Mesothelial cell of epicardium (in vitro differentiated cells): ENCODE measurements at regions not wholly inside any gene's neighbourhood (a gene's known extent, or its start where the extent isn't known, plus 50 kb on each side); places are given as distances from the start of the nearest gene placed in this dataset.

ENCODE experiments used
- DNase-seq, 2 experiments: peaks; one replicate each; pipeline ENCODE4 v3.0.0; 2021; ENCODE audit warnings: low spot score in 2 of 2; ENCODE audit not compliant: unreplicated experiment in 2 of 2
- H3K27ac Mint-ChIP-seq: 2 replicates; pipeline ENCODE4 v1.8.0; 2021; ENCODE audit warnings: mixed read lengths
- H3K27me3 Mint-ChIP-seq: 2 replicates; pipeline ENCODE4 v1.8.0; 2021; ENCODE audit warnings: low read depth, mixed read lengths
- H3K36me3 Mint-ChIP-seq: 2 replicates; pipeline ENCODE4 v1.8.0; 2021; ENCODE audit warnings: mixed read lengths
- H3K4me1 Mint-ChIP-seq: 2 replicates; pipeline ENCODE4 v1.8.0; 2021; ENCODE audit warnings: mixed read lengths
- H3K4me3 Mint-ChIP-seq: 2 replicates; pipeline ENCODE4 v1.8.0; 2021; ENCODE audit warnings: mild to moderate bottlenecking, moderate library complexity, mixed read lengths
- H3K9me3 Mint-ChIP-seq: 2 replicates; pipeline ENCODE4 v1.8.0; 2021; ENCODE audit warnings: mixed read lengths
- TF ChIP-seq, protein P1 (sequence below): fragments of 200-600 bp; sonication (generic); IDR thresholded peaks from one replicate; pipeline ENCODE4 v1.5.0; 2021; ENCODE audit warnings: antibody characterized with exemption; ENCODE audit not compliant: unreplicated experiment

DNA sequence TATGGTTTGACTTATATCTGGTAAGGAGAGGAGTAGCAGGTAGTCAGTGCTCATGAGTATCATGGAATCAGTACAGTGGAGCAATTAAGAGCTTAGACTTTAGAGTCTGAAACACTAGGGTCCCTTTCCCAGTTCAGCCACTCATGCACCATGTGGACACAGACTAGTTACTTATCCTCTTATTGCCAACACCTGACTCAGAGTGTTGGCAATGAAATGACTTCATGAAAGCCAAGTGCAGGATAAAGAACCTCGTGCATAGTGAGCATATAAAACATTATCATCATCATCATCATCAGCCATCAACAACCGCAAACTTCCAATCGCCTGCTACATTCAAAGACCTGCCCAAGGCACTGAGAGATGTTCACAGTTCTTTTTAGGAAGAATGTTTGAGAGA lies 164.2 kb downstream of the FOXO1 start:
- H3K36me3 Mint-ChIP-seq: no peaks in the 10 kb centered on the region
- no peaks in the 10 kb centered on the region for H3K27me3 Mint-ChIP-seq
- TF ChIP-seq, protein P1, sequence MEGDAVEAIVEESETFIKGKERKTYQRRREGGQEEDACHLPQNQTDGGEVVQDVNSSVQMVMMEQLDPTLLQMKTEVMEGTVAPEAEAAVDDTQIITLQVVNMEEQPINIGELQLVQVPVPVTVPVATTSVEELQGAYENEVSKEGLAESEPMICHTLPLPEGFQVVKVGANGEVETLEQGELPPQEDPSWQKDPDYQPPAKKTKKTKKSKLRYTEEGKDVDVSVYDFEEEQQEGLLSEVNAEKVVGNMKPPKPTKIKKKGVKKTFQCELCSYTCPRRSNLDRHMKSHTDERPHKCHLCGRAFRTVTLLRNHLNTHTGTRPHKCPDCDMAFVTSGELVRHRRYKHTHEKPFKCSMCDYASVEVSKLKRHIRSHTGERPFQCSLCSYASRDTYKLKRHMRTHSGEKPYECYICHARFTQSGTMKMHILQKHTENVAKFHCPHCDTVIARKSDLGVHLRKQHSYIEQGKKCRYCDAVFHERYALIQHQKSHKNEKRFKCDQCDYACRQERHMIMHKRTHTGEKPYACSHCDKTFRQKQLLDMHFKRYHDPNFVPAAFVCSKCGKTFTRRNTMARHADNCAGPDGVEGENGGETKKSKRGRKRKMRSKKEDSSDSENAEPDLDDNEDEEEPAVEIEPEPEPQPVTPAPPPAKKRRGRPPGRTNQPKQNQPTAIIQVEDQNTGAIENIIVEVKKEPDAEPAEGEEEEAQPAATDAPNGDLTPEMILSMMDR: no peak
- H3K27ac Mint-ChIP-seq: no peak overlapping the region
- H3K4me3 Mint-ChIP-seq: no peak overlapping the region
- DNase-seq: no peak
- H3K9me3 Mint-ChIP-seq: no peaks in the 10 kb centered on the region
- peaks cover 12% of the 10 kb centered on the region for H3K4me1 Mint-ChIP-seq

DNA sequence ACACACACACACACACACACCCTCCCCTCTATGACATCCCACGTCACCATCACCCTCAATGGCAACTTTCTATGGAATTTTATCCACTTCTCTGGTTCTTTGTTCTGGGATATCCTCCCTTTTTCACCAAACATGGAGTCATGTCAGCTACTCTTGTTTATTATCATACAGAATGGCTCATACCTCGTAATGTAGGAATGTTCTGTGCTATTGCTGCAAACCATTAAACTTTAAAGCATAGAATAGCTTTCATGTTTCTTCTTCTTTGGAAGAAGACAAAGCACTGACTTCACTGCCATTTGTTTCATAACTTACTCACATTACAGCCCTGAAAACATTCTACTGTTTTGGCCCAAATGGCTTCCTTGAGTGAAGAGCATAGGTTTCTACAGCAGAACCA lies 163.4 kb downstream of the FOXO1 start:
- Mint-ChIP-seq H3K27me3 (no peaks in the 10 kb centered on the region), H3K4me3 (no peak overlapping the region), H3K9me3 (no peaks in the 10 kb centered on the region), H3K36me3 (no peaks in the 10 kb centered on the region), H3K4me1 (peaks cover 13% of the 10 kb centered on the region), H3K27ac (no peak overlapping the region)
- no peak for DNase-seq
- TF ChIP-seq, protein P1: no peak

DNA sequence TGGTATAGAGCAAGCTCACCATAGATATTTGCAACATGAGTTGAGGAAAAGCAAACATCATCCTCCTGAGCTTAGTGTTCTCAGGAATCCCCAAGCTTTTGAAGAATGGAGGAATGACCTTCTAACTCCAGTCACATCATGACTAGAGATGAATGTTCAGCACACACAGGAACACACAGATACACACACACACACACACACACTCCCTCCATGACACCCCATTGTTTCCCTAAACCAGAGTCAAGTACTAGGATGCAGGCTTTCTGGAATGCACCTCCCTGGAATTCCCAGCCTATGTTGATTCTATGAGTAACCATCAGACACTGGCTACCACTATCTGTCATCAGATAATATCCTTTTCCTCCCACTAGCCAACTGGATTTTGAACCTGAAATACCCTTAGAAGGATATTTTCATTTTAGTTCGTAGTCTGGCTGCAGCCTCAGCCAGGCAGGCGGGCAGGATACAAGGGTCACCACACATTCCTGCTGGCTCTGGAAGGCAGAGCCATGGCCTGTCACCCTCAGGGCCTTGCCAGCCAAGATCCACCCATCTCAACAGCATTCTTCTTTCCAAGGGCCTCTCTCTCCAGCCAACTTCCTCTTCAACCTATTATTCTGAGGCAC lies 162.4 kb downstream of the FOXO1 start:
- Mint-ChIP-seq H3K4me1 (peaks cover 16% of the 10 kb centered on the region), H3K4me3 (no peak overlapping the region), H3K9me3 (no peaks in the 10 kb centered on the region), H3K36me3 (no peaks in the 10 kb centered on the region), H3K27ac (peak overlapping the region; percentile 39), H3K27me3 (no peaks in the 10 kb centered on the region)
- TF ChIP-seq, protein P1: no peak
- DNase-seq: no peak

DNA sequence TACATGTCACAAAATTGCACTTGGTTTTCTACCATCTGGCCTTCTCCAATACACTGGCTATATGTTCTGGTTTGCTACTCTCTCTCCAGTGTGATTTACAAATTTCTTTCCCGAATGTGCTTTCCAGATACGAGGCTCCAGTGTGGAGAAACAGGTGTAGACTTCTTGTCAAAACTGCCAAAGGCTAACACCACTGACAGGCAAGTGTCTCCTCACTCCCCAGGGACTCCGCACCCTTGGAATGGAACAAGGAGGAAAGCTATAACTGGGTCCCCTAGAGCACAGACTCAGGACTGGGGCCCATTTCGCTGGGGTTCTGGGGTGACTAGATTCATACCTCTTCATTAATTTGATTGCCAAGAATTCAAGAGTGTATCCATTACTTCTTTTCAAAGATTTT lies 161.8 kb downstream of the FOXO1 start:
- DNase-seq: no peak
- Mint-ChIP-seq H3K36me3 (no peaks in the 10 kb centered on the region), H3K4me1 (peaks cover 16% of the 10 kb centered on the region), H3K27ac (no peak overlapping the region), H3K4me3 (no peak overlapping the region), H3K27me3 (no peaks in the 10 kb centered on the region), H3K9me3 (no peaks in the 10 kb centered on the region)
- TF ChIP-seq, protein P1: no peak

DNA sequence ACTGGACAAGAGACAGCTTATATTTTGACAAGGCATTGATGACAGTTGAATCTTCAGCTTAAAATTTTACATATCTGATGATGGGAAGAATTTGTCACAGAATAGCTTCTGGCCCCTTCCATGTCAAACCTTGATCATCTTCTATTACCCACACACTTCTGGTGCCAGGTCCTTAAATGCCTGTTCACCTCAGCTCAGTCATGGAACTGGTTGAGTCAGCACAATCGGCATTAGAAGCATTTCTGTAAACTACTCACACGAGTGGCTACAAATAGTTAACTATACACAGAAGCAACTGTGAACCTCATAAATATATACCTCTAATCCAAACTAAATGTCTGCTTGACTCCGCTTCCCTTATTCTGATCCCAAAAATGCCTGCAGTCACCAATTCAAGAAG lies 161.2 kb downstream of the FOXO1 start:
- DNase-seq: no peak
- no peak overlapping the region for H3K27ac Mint-ChIP-seq
- H3K4me3 Mint-ChIP-seq: no peak overlapping the region
- TF ChIP-seq, protein P1: no peak
- H3K27me3 Mint-ChIP-seq: no peaks in the 10 kb centered on the region
- peaks cover 16% of the 10 kb centered on the region for H3K4me1 Mint-ChIP-seq
- H3K36me3 Mint-ChIP-seq: no peaks in the 10 kb centered on the region
- peaks cover 4% of the 10 kb centered on the region for H3K9me3 Mint-ChIP-seq
